AG04449 (cell line): ENCODE measurements at regions not wholly inside any gene's neighbourhood (a gene's known extent, or its start where the extent isn't known, plus 50 kb on each side); places are given as distances from the start of the nearest gene placed in this dataset.
"Not testable (repeated sequence)": the region's sequence is repeated elsewhere in the genome, so short reads cannot be mapped to it uniquely, and the experiment has no call there.

ENCODE experiments used
- CTCF ChIA-PET: fragments of 350-600 bp; formaldehyde crosslinking; extraction: SDS; loops from one replicate; lab custom pipeline; 2021; ENCODE audit warnings: antibody characterized with exemption; lab: Yijun Ruan, JAX
- POLR2A ChIA-PET: fragments of 400-600, 350-600 bp; formaldehyde crosslinking; extraction: SDS; loops from one replicate; lab custom pipeline; 2020; ENCODE audit warnings: antibody characterized with exemption, inconsistent platforms; lab: Yijun Ruan, JAX
- DNase-seq: peaks from one replicate; pipeline ENCODE4 v3.0.0-alpha.2; 2010; ENCODE audit warnings: low read depth, low spot score
- H3K4me3 ChIP-seq: 2 replicates; pipeline ENCODE4 v1.5.1; 2011; ENCODE audit warnings: low read depth, mild to moderate bottlenecking, control low read depth, low read length
- CTCF ChIP-seq: IDR thresholded peaks from one replicate; pipeline ENCODE4 v1.5.1; 2011; ENCODE audit warnings: mild to moderate bottlenecking, moderate library complexity, low read length, control low read depth, inconsistent platforms; ENCODE audit not compliant: insufficient read depth; ENCODE audit errors: missing control alignments

GRCh38 chr3:165682734-165683133 is 154.5 kb downstream of the BCHE start:
- CTCF ChIA-PET, result no interaction called here
- POLR2A ChIA-PET, result no interaction called here
- no peak for DNase-seq
- no peak for TF ChIP-seq CTCF
- no peak overlapping the region for H3K4me3 ChIP-seq

- POLR2A ChIA-PET, result no interaction called here
- DNase-seq, result no peak
- CTCF ChIA-PET, result no interaction called here
- TF ChIP-seq CTCF, result no peak
- H3K4me3 ChIP-seq, result no peak overlapping the region
Observed at GRCh38 chr3:165669967-165670366, 167.3 kb downstream of the BCHE start.

GRCh38 chr3:165669504-165669903 is 167.7 kb downstream of the BCHE start:
- CTCF ChIA-PET, result no interaction called here
- no peak for TF ChIP-seq CTCF
- DNase-seq, result no peak

GRCh38 chr3:165667676-165668075 is 169.5 kb downstream of the BCHE start:
- ChIA-PET CTCF (no interaction called here), POLR2A (no interaction called here)
- DNase-seq, result no peak
- no peak overlapping the region for H3K4me3 ChIP-seq
- no peak for TF ChIP-seq CTCF

More at GRCh38 chr3:165669504-165669903, 167.7 kb downstream of the BCHE start:
- POLR2A ChIA-PET, result no interaction called here
- H3K4me3 ChIP-seq, result no peak overlapping the region

GRCh38 chr3:165658027-165658426 is 179.2 kb downstream of the BCHE start:
- no peak for TF ChIP-seq CTCF
- ChIA-PET CTCF (no interaction called here), POLR2A (no interaction called here)
- no peak overlapping the region for H3K4me3 ChIP-seq
- DNase-seq, result no peak

- TF ChIP-seq CTCF, result no peak
- H3K4me3 ChIP-seq, result no peak overlapping the region
- ChIA-PET POLR2A (no interaction called here), CTCF (no interaction called here)
- DNase-seq, result no peak
Observed at GRCh38 chr3:165653130-165653778, 184.0 kb downstream of the BCHE start.

- H3K4me3 ChIP-seq, CTCF ChIA-PET, DNase-seq, POLR2A ChIA-PET: not testable (repeated sequence)
Observed at GRCh38 chr3:165649282-165649681, 187.9 kb downstream of the BCHE start.
